Common myeloid progenitor, CD34-positive (primary cell): ENCODE measurements at regions not wholly inside any gene's neighbourhood (a gene's known extent, or its start where the extent isn't known, plus 50 kb on each side); places are given as distances from the start of the nearest gene placed in this dataset.

Source experiments
- CTCF ChIA-PET: fragments of 350-600 bp; sonication (Branson Sonifier 250); formaldehyde crosslinking; loops from one replicate; lab custom pipeline; 2021; ENCODE audit warnings: antibody characterized with exemption; lab: Charles Lee
- POLR2A ChIA-PET: fragments of 350-600 bp; sonication (Branson Sonifier 250); formaldehyde crosslinking; loops from one replicate; lab custom pipeline; 2021; ENCODE audit warnings: antibody characterized with exemption; lab: Charles Lee
- DNase-seq, 3 donors: peaks; one replicate each; pipeline versions ENCODE4 v3.0.0 to v3.0.0-alpha.2; 2013
- H3K27ac ChIP-seq, 2 experiments: 1 replicate in 1 of 2; 2 replicates in 1 of 2; pipeline ENCODE4 v1.7.0; 2013; ENCODE audit warnings: inconsistent platforms in 2 of 2, low read length in 2 of 2, mild to moderate bottlenecking in 2 of 2, low read depth in 1 of 2, moderate library complexity in 1 of 2; ENCODE audit not compliant: severe bottlenecking in 2 of 2, insufficient read depth in 1 of 2, poor library complexity in 1 of 2
- H3K27me3 ChIP-seq, 5 experiments: replicated peaks in 2 of 5; 1 replicate in 3 of 5; 2 replicates in 2 of 5; pipeline versions ENCODE4 v1.6.1 to v1.7.0; 2013; ENCODE audit warnings: low read length in 4 of 5, mild to moderate bottlenecking in 2 of 5, moderate library complexity in 2 of 5, inconsistent platforms in 1 of 5; ENCODE audit not compliant: insufficient read depth in 5 of 5, control insufficient read depth in 4 of 5
- H3K36me3 ChIP-seq, 4 experiments: 1 replicate in 2 of 4; 2 replicates in 2 of 4; pipeline versions ENCODE4 v1.6.1 to v1.7.0; 2013; ENCODE audit warnings: low read length in 3 of 4, control low read depth in 1 of 4, mild to moderate bottlenecking in 1 of 4; ENCODE audit not compliant: control insufficient read depth in 4 of 4, insufficient read depth in 4 of 4
- H3K4me1 ChIP-seq, 4 experiments: 1 replicate in 3 of 4; 2 replicates in 1 of 4; pipeline versions ENCODE4 v1.6.1 to v1.7.1; 2013; ENCODE audit warnings: low read length in 3 of 4, mild to moderate bottlenecking in 3 of 4, control low read depth in 1 of 4, inconsistent platforms in 1 of 4, moderate library complexity in 1 of 4; ENCODE audit not compliant: control insufficient read depth in 4 of 4, insufficient read depth in 4 of 4; ENCODE audit errors: control extremely low read depth in 1 of 4
- H3K4me3 ChIP-seq, 7 experiments: 1 replicate in 4 of 7; 2 replicates in 3 of 7; pipeline versions ENCODE4 v1.5.1 to v1.7.0; 2013; ENCODE audit warnings: mild to moderate bottlenecking in 7 of 7, low read length in 6 of 7, moderate library complexity in 6 of 7, inconsistent platforms in 2 of 7, low read depth in 2 of 7, control low read depth in 1 of 7; ENCODE audit not compliant: insufficient read depth in 4 of 7, control insufficient read depth in 1 of 7; ENCODE audit errors: extremely low read depth in 1 of 7
- H3K9me3 ChIP-seq, 5 experiments: 1 replicate in 4 of 5; 2 replicates in 1 of 5; pipeline versions ENCODE4 v1.6.1 to v1.7.1; 2013; ENCODE audit warnings: low read length in 4 of 5, mild to moderate bottlenecking in 2 of 5, inconsistent platforms in 1 of 5, low read depth in 1 of 5, moderate library complexity in 1 of 5; ENCODE audit not compliant: control insufficient read depth in 4 of 5, insufficient read depth in 2 of 5; ENCODE audit errors: control extremely low read depth in 1 of 5
- WGBS: methylation state at CpG from one replicate; pipeline ENCODE4 v1.1.5; 2013; ENCODE audit not compliant: insufficient coverage; 5-methylcytosine and 5-hydroxymethylcytosine counted together

DNA sequence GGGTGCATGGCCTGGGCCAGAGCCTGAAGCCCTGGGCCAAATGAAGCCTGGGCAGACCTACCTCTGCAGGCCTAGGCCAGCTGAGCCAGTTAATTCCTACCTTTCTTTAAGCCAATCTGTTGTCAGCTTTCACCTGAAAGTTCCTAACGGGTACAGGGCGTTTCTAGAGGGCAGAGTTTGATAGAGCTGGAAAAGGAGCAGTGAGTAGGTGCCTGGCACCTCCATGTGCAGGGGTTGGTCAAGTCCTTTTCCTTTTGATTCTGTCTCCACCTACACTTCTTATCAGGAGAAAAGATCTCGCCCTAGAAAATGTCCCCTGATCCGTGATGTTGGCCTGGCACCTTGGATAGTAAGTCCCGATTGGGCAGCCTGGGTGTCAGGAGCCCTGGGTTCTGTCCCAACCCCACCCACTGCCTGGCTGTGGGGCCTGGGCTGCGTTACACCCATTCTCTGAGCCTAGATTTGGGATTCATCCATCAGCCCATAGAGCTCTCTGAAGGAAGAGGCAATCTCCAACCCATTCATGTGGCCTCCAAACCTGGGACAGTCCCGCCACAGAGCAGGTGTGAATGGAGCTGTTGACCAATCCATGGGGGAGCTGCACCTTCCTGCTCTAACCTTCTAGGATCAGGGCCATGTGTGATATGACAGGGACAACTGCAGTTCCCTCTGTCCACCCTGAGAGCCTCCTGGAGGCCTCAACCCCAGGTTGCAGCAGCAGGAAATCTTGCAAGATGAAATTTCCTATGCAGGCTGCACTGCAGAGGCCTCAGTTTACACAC, 304.3 kb downstream of the MATN1 start:
- Histone ChIP-seq H3K27ac (no peak overlapping the region), H3K27me3 (peaks cover 0 to 5% (median 0%) of the 10 kb centered on the region in 5 experiments), H3K4me1 (no peaks in the 10 kb centered on the region), H3K4me3 (no peak overlapping the region), H3K9me3 (no peaks in the 10 kb centered on the region), H3K36me3 (no peaks in the 10 kb centered on the region)
- ChIA-PET CTCF (no interaction called here), POLR2A (no interaction called here)
- DNase-seq = no peak
- 95% methylated on average over 6 of the region's 7 CpGs for WGBS

DNA sequence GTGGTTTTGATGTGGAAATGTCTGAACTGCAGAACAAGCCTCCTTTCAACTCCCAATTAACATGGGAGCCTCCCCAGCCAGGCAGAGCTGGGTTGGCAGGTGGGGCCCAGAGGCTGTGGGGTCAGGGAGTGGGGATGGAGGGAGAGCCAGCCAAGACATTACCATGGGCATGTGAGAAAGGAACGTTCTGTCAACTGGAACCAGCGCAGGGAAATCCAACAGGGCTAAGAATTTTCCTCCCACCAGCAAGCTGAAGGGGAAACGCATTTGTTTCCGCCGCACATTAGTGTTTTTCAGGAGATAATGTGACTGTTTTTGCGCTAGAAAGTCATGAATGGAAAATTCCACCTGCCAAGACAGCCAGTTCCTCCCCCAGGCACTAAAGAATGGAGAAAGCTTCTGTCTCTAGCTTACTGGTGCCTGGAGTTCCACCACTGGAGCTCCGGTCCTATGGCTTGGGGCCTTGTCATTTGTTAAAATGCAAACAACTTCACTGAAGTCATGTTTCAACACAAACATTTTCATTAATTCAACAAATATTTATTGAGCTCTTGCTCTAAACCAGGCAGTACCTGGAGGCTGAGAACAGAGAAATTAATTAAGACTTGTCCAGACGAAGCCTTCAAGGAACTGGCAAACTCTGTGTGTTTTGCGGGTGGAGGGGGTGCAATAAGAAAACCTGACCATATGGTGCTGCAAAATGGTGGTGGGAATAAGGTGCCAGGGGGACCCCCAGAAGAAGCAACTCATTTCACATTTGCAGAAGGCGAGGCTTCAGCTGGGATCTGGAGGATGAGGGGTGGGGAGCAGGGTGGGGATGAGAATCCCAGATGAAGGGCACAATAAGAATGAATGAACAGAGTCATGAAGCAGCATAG, 305.1 kb downstream of the MATN1 start:
- H3K36me3 ChIP-seq = no peaks in the 10 kb centered on the region
- ChIA-PET CTCF (no interaction called here), POLR2A (no interaction called here)
- no peaks in the 10 kb centered on the region for H3K9me3 ChIP-seq
- H3K27ac ChIP-seq = no peak overlapping the region
- H3K27me3 ChIP-seq = peaks cover 0 to 6% (median 1%) of the 10 kb centered on the region in 5 experiments
- no peaks in the 10 kb centered on the region for H3K4me1 ChIP-seq
- DNase-seq = no peak
- 95% methylated on average over 10 of the region's 10 CpGs for WGBS
- H3K4me3 ChIP-seq = no peak overlapping the region

DNA sequence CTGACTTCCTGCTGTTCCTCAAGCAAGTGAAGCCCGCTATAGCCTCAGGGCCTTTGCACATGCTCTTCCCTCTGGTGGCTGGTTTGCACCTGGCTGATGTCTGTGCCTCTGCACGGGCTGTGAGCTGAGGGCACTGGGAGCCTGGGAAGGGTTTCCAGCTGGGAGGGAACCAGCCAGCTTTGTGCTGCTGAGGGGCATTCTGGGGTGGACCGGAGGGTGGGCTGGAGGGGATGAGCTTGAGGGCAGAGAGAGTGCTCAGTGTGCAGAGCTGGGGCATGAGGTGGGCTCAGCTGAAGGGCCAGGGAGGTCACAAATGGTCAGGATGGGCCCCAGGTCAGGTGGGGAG, 305.7 kb downstream of the MATN1 start:
- no peak for DNase-seq
- ChIA-PET CTCF (no interaction called here), POLR2A (no interaction called here)
- Histone ChIP-seq H3K4me1 (no peaks in the 10 kb centered on the region), H3K9me3 (no peaks in the 10 kb centered on the region), H3K27me3 (peaks cover 0 to 6% (median 3%) of the 10 kb centered on the region in 5 experiments), H3K36me3 (no peaks in the 10 kb centered on the region), H3K27ac (no peak overlapping the region), H3K4me3 (no peak overlapping the region)
- WGBS = 100% methylated on average over 2 of the region's 3 CpGs

DNA sequence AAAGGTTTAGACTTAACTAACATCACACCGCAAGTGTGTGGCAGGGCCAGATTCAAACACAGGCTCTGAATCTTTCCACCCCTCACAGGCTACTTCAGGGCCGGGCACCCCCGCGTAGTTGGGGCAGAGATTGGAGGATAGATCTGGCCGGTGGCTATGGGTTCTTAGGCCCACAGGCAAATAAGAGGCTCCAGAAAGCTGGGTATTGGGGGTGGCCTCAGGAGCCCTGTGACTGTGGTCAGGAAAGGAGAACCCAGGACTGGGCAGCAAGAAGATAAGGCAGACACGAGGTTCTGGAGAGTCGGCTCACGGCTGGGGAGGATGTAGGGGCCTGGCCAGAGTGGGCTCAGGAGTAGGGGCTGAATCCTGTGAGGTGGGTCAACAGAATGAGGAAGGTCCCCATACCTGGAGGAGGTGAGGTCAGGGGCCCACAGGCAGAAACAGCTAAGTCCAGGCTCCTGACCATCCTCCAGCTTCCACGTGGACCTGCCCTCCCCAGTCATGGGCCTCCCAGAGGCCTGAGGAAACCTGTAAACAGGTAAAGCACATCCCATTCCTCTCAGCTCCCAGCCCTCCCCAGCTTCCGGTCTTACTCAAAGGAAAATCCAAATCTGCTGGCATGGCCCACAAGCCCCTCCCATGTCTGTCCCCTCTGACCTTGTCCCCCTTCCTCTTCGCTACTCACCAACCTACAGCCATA, 306.2 kb downstream of the MATN1 start:
- WGBS = 81% methylated on average over 11 of the region's 11 CpGs

DNA sequence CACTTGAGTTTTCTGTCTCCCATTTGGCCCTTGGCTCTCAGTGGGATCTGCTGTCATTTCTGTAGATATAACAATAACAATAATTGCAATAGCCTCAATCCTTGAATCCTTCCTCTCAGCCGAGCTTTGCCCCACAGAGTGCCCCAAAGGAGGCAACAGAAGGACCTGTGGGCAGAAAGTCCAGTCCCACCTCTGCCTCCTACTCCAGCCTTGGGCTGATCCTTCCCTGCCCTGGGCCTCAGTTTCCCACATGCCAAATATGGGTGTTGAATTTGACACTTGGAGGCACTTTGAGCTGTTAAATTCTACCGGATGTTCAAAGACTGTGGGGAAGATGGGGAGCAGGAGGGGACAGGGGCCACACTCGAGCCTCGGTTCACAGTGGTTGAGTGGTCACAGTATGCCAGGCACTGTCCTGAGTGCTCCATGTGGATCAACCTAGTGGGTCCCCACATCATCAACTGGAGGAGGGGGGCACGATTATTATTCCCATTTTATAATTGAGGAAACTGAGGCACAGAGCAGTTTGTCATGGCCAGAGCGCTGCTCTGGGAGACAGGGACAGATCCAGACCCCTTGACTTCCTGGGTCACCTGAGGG, 307.1 kb downstream of the MATN1 start:
- DNase-seq = no peak
- H3K4me3 ChIP-seq = no peak overlapping the region
- H3K27ac ChIP-seq = no peak overlapping the region
- H3K4me1 ChIP-seq = no peaks in the 10 kb centered on the region
- ChIA-PET CTCF (no interaction called here), POLR2A (no interaction called here)
- H3K27me3 ChIP-seq = peaks cover 0 to 6% (median 3%) of the 10 kb centered on the region in 5 experiments
- 70% methylated on average over 5 of the region's 6 CpGs for WGBS
- H3K9me3 ChIP-seq = no peaks in the 10 kb centered on the region
- H3K36me3 ChIP-seq = no peaks in the 10 kb centered on the region

More for the DNA sequence above, 306.2 kb downstream of the MATN1 start:
- Histone ChIP-seq H3K9me3 (no peaks in the 10 kb centered on the region), H3K27me3 (peaks cover 0 to 6% (median 2%) of the 10 kb centered on the region in 5 experiments), H3K27ac (no peak overlapping the region), H3K4me1 (no peaks in the 10 kb centered on the region), H3K4me3 (no peak overlapping the region), H3K36me3 (no peaks in the 10 kb centered on the region)
- POLR2A ChIA-PET = no interaction called here
- DNase-seq = no peak
- CTCF ChIA-PET = no interaction called here

DNA sequence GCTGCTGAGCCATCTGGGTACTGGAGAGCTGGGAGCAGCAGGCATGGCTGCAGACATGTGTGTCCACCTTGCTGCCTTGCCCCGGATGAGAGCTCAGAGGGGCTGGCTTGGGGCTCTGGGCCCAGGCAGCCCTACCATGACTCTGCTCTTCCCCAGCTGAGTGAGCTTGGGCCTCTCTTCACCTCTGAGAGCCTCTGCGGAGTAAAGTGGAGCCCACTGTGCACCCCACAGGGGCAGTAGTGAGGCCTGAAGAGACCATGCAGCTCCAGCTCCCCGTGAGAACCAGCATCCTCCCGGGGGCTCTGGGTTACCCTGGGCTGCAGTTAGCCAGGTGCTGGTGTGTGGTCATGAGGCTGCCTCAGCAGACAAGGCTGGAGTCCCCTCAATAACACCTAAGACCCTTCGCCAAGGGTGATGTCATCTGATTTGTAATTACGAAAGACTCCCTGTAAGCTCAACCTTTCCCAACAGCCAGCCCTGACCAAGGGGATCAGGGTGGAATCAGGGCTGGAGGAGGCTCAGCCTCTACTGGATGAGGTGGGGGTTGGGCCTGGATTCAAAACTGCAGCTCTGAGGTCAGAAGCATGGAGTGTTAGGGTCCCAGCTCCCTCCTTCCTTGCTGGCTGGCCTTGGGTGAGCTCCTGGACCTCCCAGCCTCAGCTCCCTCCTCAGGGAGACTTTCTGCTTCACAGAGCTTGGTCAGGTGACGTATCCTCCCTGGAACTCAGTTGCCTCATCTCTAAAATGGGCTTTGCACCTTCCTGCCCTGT, 308.0 kb downstream of the MATN1 start:
- no peak overlapping the region for H3K4me3 ChIP-seq
- POLR2A ChIA-PET = no interaction called here
- 85% methylated on average over 4 of the region's 7 CpGs for WGBS
- H3K9me3 ChIP-seq = no peaks in the 10 kb centered on the region
- H3K27ac ChIP-seq = no peak overlapping the region
- no peaks in the 10 kb centered on the region for H3K36me3 ChIP-seq
- H3K27me3 ChIP-seq = peaks cover 0 to 7% (median 3%) of the 10 kb centered on the region in 5 experiments
- CTCF ChIA-PET = no interaction called here
- no peaks in the 10 kb centered on the region for H3K4me1 ChIP-seq
- no peak for DNase-seq
